GM23338 (cell line): ENCODE measurements at regions not wholly inside any gene's neighbourhood (a gene's known extent, or its start where the extent isn't known, plus 50 kb on each side); places are given as distances from the start of the nearest gene placed in this dataset.

Experiments used
- ATAC-seq: fragments of 200-7000 bp; cut with Tn5 transposase; 3 replicates; pipeline ENCODE4 v1.9.1; 2020
- DNase-seq: peaks from one replicate; pipeline ENCODE4 v3.0.0-alpha.2; 2015; ENCODE audit warnings: low spot score
- H2AFZ ChIP-seq: fragments of 200-600 bp; sonication (generic); 2 replicates; pipeline ENCODE4 v1.8.0; 2016; ENCODE audit warnings: antibody characterized with exemption, mild to moderate bottlenecking, moderate library complexity
- H3F3A ChIP-seq: fragments of 200-600 bp; sonication (generic); replicated peaks from 2 replicates; pipeline ENCODE4 v1.8.0; 2017; ENCODE audit warnings: antibody characterized with exemption, mixed run types, low read depth
- H3K27ac ChIP-seq: fragments of 200-600 bp; sonication (generic); 2 replicates; pipeline ENCODE4 v1.6.1; 2016; ENCODE audit warnings: low read depth
- H3K27me3 ChIP-seq: fragments of 200-600 bp; sonication (generic); 2 replicates; pipeline ENCODE4 v1.8.0; 2016; ENCODE audit warnings: mild to moderate bottlenecking, mixed run types, moderate library complexity; ENCODE audit not compliant: insufficient read depth
- H3K36me3 ChIP-seq: fragments of 200-600 bp; sonication (generic); 2 replicates; pipeline ENCODE4 v1.8.0; 2016; ENCODE audit warnings: mild to moderate bottlenecking; ENCODE audit not compliant: insufficient read depth
- H3K4me1 ChIP-seq: fragments of 200-600 bp; sonication (generic); 2 replicates; pipeline ENCODE4 v1.8.0; 2016; ENCODE audit warnings: mild to moderate bottlenecking, moderate library complexity; ENCODE audit not compliant: insufficient read depth
- H3K4me2 ChIP-seq: fragments of 200-600 bp; sonication (generic); 2 replicates; pipeline ENCODE4 v1.7.1; 2017; ENCODE audit warnings: mixed run types
- H3K4me3 ChIP-seq: fragments of 200-600 bp; sonication (generic); 2 replicates; pipeline ENCODE4 v1.6.1; 2016; ENCODE audit warnings: mixed run types
- H3K79me2 ChIP-seq: fragments of 200-600 bp; sonication (generic); replicated peaks from 2 replicates; pipeline ENCODE4 v1.8.0; 2017; ENCODE audit warnings: mild to moderate bottlenecking; ENCODE audit not compliant: insufficient read depth
- H3K9me2 ChIP-seq: fragments of 200-600 bp; sonication (generic); 2 replicates; pipeline ENCODE4 v1.8.0; 2017; ENCODE audit not compliant: insufficient read depth
- H4K20me1 ChIP-seq: fragments of 200-600 bp; sonication (generic); replicated peaks from 2 replicates; pipeline ENCODE4 v1.8.0; 2017; ENCODE audit warnings: mild to moderate bottlenecking; ENCODE audit not compliant: insufficient read depth
- H3K27ac Mint-ChIP-seq: 2 replicates; pipeline ENCODE4 v1.8.0; 2020; ENCODE audit warnings: inconsistent platforms, mild to moderate bottlenecking, moderate library complexity, mixed read lengths
- H3K27me3 Mint-ChIP-seq: 3 replicates; pipeline ENCODE4 v1.8.0; 2022; ENCODE audit warnings: low read depth, mild to moderate bottlenecking, moderate library complexity, mixed read lengths, inconsistent platforms; ENCODE audit not compliant: insufficient read depth, poor library complexity
- H3K36me3 Mint-ChIP-seq: 3 replicates; pipeline ENCODE4 v1.8.0; 2021; ENCODE audit warnings: low read depth, mild to moderate bottlenecking, inconsistent platforms, moderate library complexity, mixed read lengths
- H3K4me1 Mint-ChIP-seq: 3 replicates; pipeline ENCODE4 v1.8.0; 2020; ENCODE audit warnings: mild to moderate bottlenecking, inconsistent platforms, mixed read lengths
- H3K4me3 Mint-ChIP-seq: 3 replicates; pipeline ENCODE4 v1.8.0; 2021; ENCODE audit warnings: moderate library complexity, mild to moderate bottlenecking, inconsistent platforms, mixed read lengths
- H3K9me3 Mint-ChIP-seq: 3 replicates; pipeline ENCODE4 v1.8.0; 2020; ENCODE audit warnings: moderate library complexity, mild to moderate bottlenecking, inconsistent platforms, mixed read lengths
- CREB1 ChIP-seq: fragments of 250-450 bp; sonication (Bioruptor Pico); IDR thresholded peaks from 2 replicates; pipeline ENCODE4 v1.5.0; 2020; ENCODE audit warnings: low read depth, mild to moderate bottlenecking, moderate library complexity
- ETS1 ChIP-seq: IDR thresholded peaks from 2 replicates; pipeline ENCODE4 v1.6.1; 2016; ENCODE audit warnings: antibody characterized with exemption
- EZH2 ChIP-seq: fragments of 200-600 bp; sonication (generic); IDR thresholded peaks from one replicate; pipeline ENCODE4 v1.8.0; 2017; ENCODE audit warnings: antibody characterized with exemption, mild to moderate bottlenecking, low read depth; ENCODE audit not compliant: unreplicated experiment
- EZH2phosphoT487 ChIP-seq: fragments of 200-600 bp; sonication (generic); IDR thresholded peaks from one replicate; pipeline ENCODE4 v1.8.1; 2018; ENCODE audit warnings: antibody characterized with exemption; ENCODE audit not compliant: unreplicated experiment
- JUNB ChIP-seq: IDR thresholded peaks from one replicate; pipeline ENCODE4 v1.6.1; 2016; ENCODE audit warnings: antibody characterized with exemption; ENCODE audit not compliant: unreplicated experiment
- NANOG ChIP-seq: IDR thresholded peaks from 2 replicates; pipeline ENCODE4 v1.6.1; 2016; ENCODE audit warnings: antibody characterized with exemption, borderline replicate concordance
- POLR2AphosphoS5 ChIP-seq: IDR thresholded peaks from 2 replicates; pipeline ENCODE4 v1.6.1; 2016; ENCODE audit warnings: antibody characterized with exemption, low read depth
- REST ChIP-seq: IDR thresholded peaks from one replicate; pipeline ENCODE4 v1.6.1; 2018; ENCODE audit warnings: antibody characterized with exemption; ENCODE audit not compliant: unreplicated experiment
- STAT1 ChIP-seq: IDR thresholded peaks from one replicate; pipeline ENCODE4 v1.6.1; 2016; ENCODE audit warnings: antibody characterized with exemption; ENCODE audit not compliant: unreplicated experiment
- ZNF114 ChIP-seq: fragments of 250-450 bp; sonication (Bioruptor Pico); IDR thresholded peaks from 2 replicates; pipeline ENCODE4 v1.5.0; 2020; ENCODE audit warnings: mild to moderate bottlenecking, moderate library complexity
- ZNF331 ChIP-seq: fragments of 250-450 bp; sonication (Bioruptor Pico); IDR thresholded peaks from 2 replicates; pipeline ENCODE4 v1.5.0; 2020; ENCODE audit warnings: low read depth, mild to moderate bottlenecking, moderate library complexity
- ZNF462 ChIP-seq: fragments of 250-450 bp; sonication (Bioruptor Pico); IDR thresholded peaks from 2 replicates; pipeline ENCODE4 v1.5.0; 2020; ENCODE audit warnings: mild to moderate bottlenecking, moderate library complexity

- no peak for TF ChIP-seq ZNF462 (CRISPR knock-in tag)
- TF ChIP-seq STAT1, result no peak
These were observed 495.8 kb downstream of the TTLL7 start (continued) for GRCh38 chr1:83503153-83503552.

- no peak for DNase-seq
- no peak for TF ChIP-seq NANOG
- no peak for TF ChIP-seq ZNF331 (CRISPR knock-in tag)
- no peak for TF ChIP-seq EZH2
- no peak for TF ChIP-seq EZH2phosphoT487
- no peak for TF ChIP-seq STAT1
- TF ChIP-seq REST, result no peak
- no peak for TF ChIP-seq ETS1
- no peak for TF ChIP-seq JUNB
- TF ChIP-seq POLR2AphosphoS5, result no peak
- no peak for TF ChIP-seq CREB1 (CRISPR knock-in tag)
- no peak for TF ChIP-seq ZNF114 (CRISPR knock-in tag)
- Histone ChIP-seq H3K9me2 (no peaks in the 10 kb centered on the region; the same call in 1 of the 2 replicates), H3K27ac (no peak overlapping the region), H3K4me1 (no peaks in the 10 kb centered on the region), H3K4me2 (no peak overlapping the region), H4K20me1 (no peaks in the 10 kb centered on the region), H3K27me3 (no peaks in the 10 kb centered on the region), H3K4me3 (no peak overlapping the region), H3K79me2 (no peaks in the 10 kb centered on the region), H2AFZ (no peak overlapping the region), H3F3A (no peaks in the 10 kb centered on the region), H3K36me3 (no peaks in the 10 kb centered on the region)
- Mint-ChIP-seq H3K4me1 (no peaks in the 10 kb centered on the region), H3K27ac (0 out of 2 replicates have a peak overlapping the region, but pooled peaks have one; percentile 7), H3K27me3 (no peaks in the 10 kb centered on the region), H3K36me3 (no peaks in the 10 kb centered on the region), H3K9me3 (no peaks in the 10 kb centered on the region), H3K4me3 (no peak overlapping the region)
- ATAC-seq, result no peak
These were observed 497.8 kb downstream of the TTLL7 start for GRCh38 chr1:83500987-83501591.
